Activated CD4-positive, alpha-beta memory T cell treated with anti-CD3 and anti-CD28 coated beads for 36 hours (primary cell): ENCODE measurements at regions not wholly inside any gene's neighbourhood (a gene's known extent, or its start where the extent isn't known, plus 50 kb on each side); places are given as distances from the start of the nearest gene placed in this dataset.

Source experiments
- CTCF ChIA-PET: fragments of 350-600 bp; sonication (Branson Sonifier 250); formaldehyde crosslinking; loops from one replicate; lab custom pipeline; 2021; ENCODE audit warnings: antibody characterized with exemption, inconsistent platforms; lab: Charles Lee
- POLR2A ChIA-PET: fragments of 350-600 bp; sonication (Branson Sonifier 250); formaldehyde crosslinking; loops from one replicate; lab custom pipeline; 2021; ENCODE audit warnings: antibody characterized with exemption; lab: Charles Lee
- DNase-seq: peaks from one replicate; pipeline ENCODE4 v3.0.0-alpha.2; 2020
- H3K27ac Mint-ChIP-seq: one replicate; pipeline ENCODE4 v1.8.0; 2021; ENCODE audit warnings: mixed read lengths
- H3K27me3 Mint-ChIP-seq: one replicate; pipeline ENCODE4 v1.8.0; 2021; ENCODE audit warnings: mixed read lengths
- H3K36me3 Mint-ChIP-seq: one replicate; pipeline ENCODE4 v1.8.0; 2021; ENCODE audit warnings: mixed read lengths
- H3K4me1 Mint-ChIP-seq: one replicate; pipeline ENCODE4 v1.8.0; 2021; ENCODE audit warnings: low read depth, mixed read lengths
- H3K4me3 Mint-ChIP-seq: one replicate; pipeline ENCODE4 v1.8.0; 2021; ENCODE audit warnings: mild to moderate bottlenecking, mixed read lengths
- H3K9me3 Mint-ChIP-seq: one replicate; pipeline ENCODE4 v1.8.0; 2021; ENCODE audit warnings: mixed read lengths
- intact Hi-C: fragments of 100-400 bp; cut with micrococcal nuclease; formaldehyde crosslinking; loops from one replicate; pipeline ENCODE4 v1.15.1; 2023

GRCh38 chr12:127300753-127301152 lies 966.2 kb upstream of the TMEM132C start:
- Mint-ChIP-seq H3K9me3 (no peaks in the 10 kb centered on the region), H3K36me3 (no peaks in the 10 kb centered on the region), H3K27ac (no peak overlapping the region), H3K4me1 (no peaks in the 10 kb centered on the region), H3K27me3 (peaks cover 3% of the 10 kb centered on the region), H3K4me3 (no peak overlapping the region)
- ChIA-PET POLR2A (no interaction called here), CTCF (no interaction called here)
- DNase-seq = no peak
- intact Hi-C loops = no loop called here

GRCh38 chr12:127301876-127302275 lies 965.1 kb upstream of the TMEM132C start:
- H3K27me3 Mint-ChIP-seq = peaks cover 6% of the 10 kb centered on the region
- H3K27ac Mint-ChIP-seq = no peak overlapping the region
- ChIA-PET CTCF (interaction anchor here (0.9 to 1.8 kb wide), 3 partner anchors 9 to 193 kb away, joined by 5 to 6 read pairs (median 6); no protein-coding TSS in a partner anchor), POLR2A (no interaction called here)
- intact Hi-C loops = no loop called here
- no peak for DNase-seq
- H3K4me1 Mint-ChIP-seq = no peaks in the 10 kb centered on the region
- no peaks in the 10 kb centered on the region for H3K36me3 Mint-ChIP-seq
- H3K4me3 Mint-ChIP-seq = no peak overlapping the region
- no peaks in the 10 kb centered on the region for H3K9me3 Mint-ChIP-seq

DNA sequence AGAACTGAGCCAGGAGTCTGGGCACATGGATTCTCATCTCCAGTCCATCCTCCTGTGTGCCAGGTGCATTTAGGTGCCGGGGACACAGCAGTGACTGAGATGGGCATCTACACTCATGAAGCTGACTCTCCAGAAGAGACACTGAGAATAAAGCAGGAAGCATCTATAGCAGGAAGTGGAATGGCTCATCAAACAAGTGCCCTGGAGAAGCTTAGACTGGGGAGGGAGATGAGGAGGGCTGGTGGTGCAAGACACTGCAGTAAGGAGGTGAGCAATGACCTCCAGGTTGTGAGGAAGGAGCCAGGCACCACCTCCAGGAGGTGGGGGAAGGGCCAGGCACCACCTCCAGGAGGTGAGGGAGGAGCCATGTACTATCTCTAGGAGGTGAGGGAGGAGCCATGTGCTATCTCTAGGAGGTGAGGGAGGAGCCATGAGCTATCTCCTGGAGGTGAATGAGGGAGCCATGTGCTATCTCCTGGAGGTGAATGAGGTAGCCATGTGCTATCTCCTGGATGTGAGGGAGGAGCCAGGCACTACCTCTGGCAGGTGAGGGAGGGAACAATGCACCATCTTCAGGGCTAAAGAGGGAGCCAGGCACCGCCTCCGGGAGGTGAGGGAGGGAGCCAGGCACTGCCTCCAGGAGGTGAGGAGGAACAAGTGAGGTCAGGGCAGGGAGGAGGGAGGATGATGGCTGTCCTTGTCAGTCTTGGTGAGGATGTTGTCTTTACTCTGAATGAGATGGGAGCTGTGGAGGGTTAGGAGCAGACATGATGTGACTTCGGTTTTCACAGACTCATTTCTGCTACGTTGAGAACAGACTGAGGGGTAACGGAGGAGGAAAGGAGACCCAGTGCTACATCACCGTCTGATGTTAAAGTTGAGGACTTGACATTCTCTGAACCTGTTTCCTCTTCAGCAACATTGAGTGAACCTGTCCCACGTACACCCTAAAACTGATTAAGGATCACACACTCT lies 961.9 kb upstream of the TMEM132C start:
- intact Hi-C loops = no loop called here
- no peak for DNase-seq
- no peak overlapping the region for H3K4me3 Mint-ChIP-seq
- ChIA-PET CTCF (interaction anchor here (1.3 kb wide), 1 partner anchor 12 kb away, joined by 3 read pairs; no protein-coding TSS in a partner anchor), POLR2A (no interaction called here)
- no peak overlapping the region for H3K27ac Mint-ChIP-seq
- H3K27me3 Mint-ChIP-seq = peaks cover 9% of the 10 kb centered on the region
- no peaks in the 10 kb centered on the region for H3K9me3 Mint-ChIP-seq
- H3K4me1 Mint-ChIP-seq = no peaks in the 10 kb centered on the region
- no peaks in the 10 kb centered on the region for H3K36me3 Mint-ChIP-seq

GRCh38 chr12:127306604-127307215 lies 960.3 kb upstream of the TMEM132C start:
- POLR2A ChIA-PET = no interaction called here
- H3K27me3 Mint-ChIP-seq = peaks cover 10% of the 10 kb centered on the region
- CTCF ChIA-PET = no interaction called here
- no peak overlapping the region for H3K4me3 Mint-ChIP-seq
- intact Hi-C loops = no loop called here
- no peaks in the 10 kb centered on the region for H3K36me3 Mint-ChIP-seq
- no peak for DNase-seq
- H3K27ac Mint-ChIP-seq = no peak overlapping the region
- no peaks in the 10 kb centered on the region for H3K4me1 Mint-ChIP-seq
- H3K9me3 Mint-ChIP-seq = no peaks in the 10 kb centered on the region

- POLR2A ChIA-PET = no interaction called here
- intact Hi-C loops = no loop called here
Observed at GRCh38 chr12:127307528-127307927, 959.4 kb upstream of the TMEM132C start.

GRCh38 chr12:127308148-127308547 lies 958.8 kb upstream of the TMEM132C start:
- ChIA-PET CTCF (no interaction called here), POLR2A (no interaction called here)
- no peak overlapping the region for H3K4me3 Mint-ChIP-seq
- intact Hi-C loops = no loop called here
- no peaks in the 10 kb centered on the region for H3K36me3 Mint-ChIP-seq
- H3K9me3 Mint-ChIP-seq = no peaks in the 10 kb centered on the region
- H3K4me1 Mint-ChIP-seq = no peaks in the 10 kb centered on the region
- no peak overlapping the region for H3K27ac Mint-ChIP-seq
- DNase-seq = no peak
- peaks cover 10% of the 10 kb centered on the region for H3K27me3 Mint-ChIP-seq

More at GRCh38 chr12:127307528-127307927, 959.4 kb upstream of the TMEM132C start:
- no peaks in the 10 kb centered on the region for H3K36me3 Mint-ChIP-seq
- DNase-seq = no peak
- H3K4me3 Mint-ChIP-seq = no peak overlapping the region
- peaks cover 10% of the 10 kb centered on the region for H3K27me3 Mint-ChIP-seq
- CTCF ChIA-PET = no interaction called here
- no peaks in the 10 kb centered on the region for H3K4me1 Mint-ChIP-seq
- H3K27ac Mint-ChIP-seq = no peak overlapping the region
- no peaks in the 10 kb centered on the region for H3K9me3 Mint-ChIP-seq

GRCh38 chr12:127310548-127310947 lies 956.4 kb upstream of the TMEM132C start:
- no peaks in the 10 kb centered on the region for H3K4me1 Mint-ChIP-seq
- DNase-seq = no peak
- H3K27me3 Mint-ChIP-seq = peaks cover 12% of the 10 kb centered on the region
- H3K27ac Mint-ChIP-seq = no peak overlapping the region
- no peak overlapping the region for H3K4me3 Mint-ChIP-seq
- POLR2A ChIA-PET = no interaction called here
- H3K9me3 Mint-ChIP-seq = no peaks in the 10 kb centered on the region
- CTCF ChIA-PET = interaction anchor here (0.7 kb wide), 1 partner anchor 199 kb away, joined by 3 read pairs; no protein-coding TSS in a partner anchor
- no peaks in the 10 kb centered on the region for H3K36me3 Mint-ChIP-seq
- intact Hi-C loops = no loop called here

- Mint-ChIP-seq H3K4me3 (no peak overlapping the region), H3K36me3 (no peaks in the 10 kb centered on the region), H3K27ac (no peak overlapping the region), H3K9me3 (no peaks in the 10 kb centered on the region), H3K27me3 (peaks cover 8% of the 10 kb centered on the region), H3K4me1 (no peaks in the 10 kb centered on the region)
- ChIA-PET CTCF (no interaction called here), POLR2A (no interaction called here)
- DNase-seq = no peak
- intact Hi-C loops = no loop called here
Observed at GRCh38 chr12:127311720-127312364, 955.1 kb upstream of the TMEM132C start.

DNA sequence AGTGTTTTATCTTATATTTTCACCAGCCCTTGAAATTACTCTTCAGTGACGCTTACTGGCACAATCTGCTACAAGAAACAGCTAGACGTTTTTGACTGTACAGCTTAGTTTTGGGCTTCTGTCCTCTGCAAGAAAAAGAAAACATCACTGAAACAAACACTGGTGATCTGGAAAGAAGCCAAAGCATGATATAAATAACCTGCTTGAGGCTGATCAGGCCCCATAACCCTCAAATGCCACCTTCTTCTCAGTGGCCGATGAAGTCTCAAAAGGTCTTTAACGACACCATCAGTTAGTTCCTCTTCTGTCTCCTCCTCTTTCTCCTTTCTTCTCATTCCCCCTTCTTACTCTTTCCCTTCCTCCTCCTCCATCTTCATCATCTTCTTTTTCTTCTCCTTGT lies 942.3 kb upstream of the TMEM132C start:
- no peaks in the 10 kb centered on the region for H3K9me3 Mint-ChIP-seq
- no peak overlapping the region for H3K4me3 Mint-ChIP-seq
- no peaks in the 10 kb centered on the region for H3K36me3 Mint-ChIP-seq
- no peak for DNase-seq
- H3K27me3 Mint-ChIP-seq = no peaks in the 10 kb centered on the region
- H3K4me1 Mint-ChIP-seq = no peaks in the 10 kb centered on the region
- ChIA-PET CTCF (no interaction called here), POLR2A (no interaction called here)
- H3K27ac Mint-ChIP-seq = no peak overlapping the region
- intact Hi-C loops = no loop called here

DNA sequence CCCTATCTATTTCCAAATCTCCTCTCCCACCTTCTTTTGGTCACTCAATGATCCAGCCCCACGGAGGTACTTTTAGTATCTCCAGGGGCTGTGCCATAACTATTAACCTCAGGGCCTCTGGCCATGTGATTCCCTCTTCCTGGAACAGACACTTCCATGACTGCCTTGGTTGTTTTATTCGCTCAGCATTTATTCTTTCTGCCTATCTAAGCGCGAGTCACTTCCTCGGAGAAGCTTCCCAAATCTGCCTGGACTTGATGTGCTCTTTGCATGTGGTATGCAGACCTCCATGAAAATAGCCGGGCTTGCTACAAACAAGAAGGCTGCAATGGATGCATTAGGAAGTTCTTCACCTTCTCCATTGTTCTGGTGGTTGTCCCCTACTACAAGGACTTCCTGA lies 939.0 kb upstream of the TMEM132C start:
- Mint-ChIP-seq H3K4me1 (no peaks in the 10 kb centered on the region), H3K27ac (no peak overlapping the region), H3K4me3 (no peak overlapping the region), H3K9me3 (no peaks in the 10 kb centered on the region), H3K27me3 (no peaks in the 10 kb centered on the region), H3K36me3 (no peaks in the 10 kb centered on the region)
- no peak for DNase-seq
- ChIA-PET CTCF (no interaction called here), POLR2A (interaction anchor here (0.5 kb wide), 1 partner anchor 10 kb away, joined by 3 read pairs; no protein-coding TSS in a partner anchor)
- intact Hi-C loops = no loop called here

GRCh38 chr12:127328867-127329266 lies 938.1 kb upstream of the TMEM132C start:
- Mint-ChIP-seq H3K36me3 (no peaks in the 10 kb centered on the region), H3K9me3 (no peaks in the 10 kb centered on the region), H3K4me1 (no peaks in the 10 kb centered on the region), H3K27ac (no peak overlapping the region), H3K27me3 (no peaks in the 10 kb centered on the region), H3K4me3 (no peak overlapping the region)
- DNase-seq = no peak
- intact Hi-C loops = no loop called here
- ChIA-PET POLR2A (no interaction called here), CTCF (no interaction called here)

DNA sequence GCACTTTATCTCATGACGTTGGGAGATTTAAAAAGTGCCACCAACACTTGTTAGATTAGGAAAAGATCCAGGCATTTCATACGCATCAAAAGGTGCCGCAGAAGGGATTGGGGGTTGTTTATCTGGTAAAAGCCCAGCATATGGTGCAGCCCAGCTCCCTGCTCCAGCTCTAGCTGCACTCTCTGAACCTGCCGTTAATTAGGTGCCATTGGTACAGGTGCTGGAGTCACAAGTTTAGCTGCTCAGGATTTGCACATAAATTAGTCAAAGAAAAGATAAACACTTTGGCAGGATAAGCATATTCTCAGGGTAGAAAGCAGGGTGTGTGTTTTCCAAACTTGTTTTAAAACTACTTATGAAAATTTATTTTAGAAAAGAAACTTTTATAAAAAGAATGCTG lies 932.6 kb upstream of the TMEM132C start:
- no peak overlapping the region for H3K27ac Mint-ChIP-seq
- H3K4me1 Mint-ChIP-seq = no peaks in the 10 kb centered on the region
- no peak overlapping the region for H3K4me3 Mint-ChIP-seq
- no peak for DNase-seq
- no peaks in the 10 kb centered on the region for H3K36me3 Mint-ChIP-seq
- no peaks in the 10 kb centered on the region for H3K9me3 Mint-ChIP-seq
- H3K27me3 Mint-ChIP-seq = peaks cover 2% of the 10 kb centered on the region
- intact Hi-C loops = no loop called here
- POLR2A ChIA-PET = no interaction called here
- CTCF ChIA-PET = no interaction called here
